Stimulated activated CD4-positive, alpha-beta T cell treated with anti-CD3 and anti-CD28 coated beads, Interleukin-12 subunit alpha, Interleukin-12 subunit beta, amount 100 ng/mL, for 48 hours (primary cell): ENCODE measurements at regions not wholly inside any gene's neighbourhood (a gene's known extent, or its start where the extent isn't known, plus 50 kb on each side); places are given as distances from the start of the nearest gene placed in this dataset.
"Not testable (repeated sequence)": the region's sequence is repeated elsewhere in the genome, so short reads cannot be mapped to it uniquely, and the experiment has no call there.

Experiments used
- DNase-seq, 3 donors: peaks; one replicate each; pipeline ENCODE4 v3.0.0-alpha.2; 2020; ENCODE audit warnings: low read depth in 2 of 3, low spot score in 1 of 3

- DNase-seq: no peak
Measured at GRCh38 chr11:42713279-42713678, 598.5 kb upstream of the API5 start.

GRCh38 chr11:42713753-42714152 lies 598.0 kb upstream of the API5 start:
- DNase-seq: no peak

DNA sequence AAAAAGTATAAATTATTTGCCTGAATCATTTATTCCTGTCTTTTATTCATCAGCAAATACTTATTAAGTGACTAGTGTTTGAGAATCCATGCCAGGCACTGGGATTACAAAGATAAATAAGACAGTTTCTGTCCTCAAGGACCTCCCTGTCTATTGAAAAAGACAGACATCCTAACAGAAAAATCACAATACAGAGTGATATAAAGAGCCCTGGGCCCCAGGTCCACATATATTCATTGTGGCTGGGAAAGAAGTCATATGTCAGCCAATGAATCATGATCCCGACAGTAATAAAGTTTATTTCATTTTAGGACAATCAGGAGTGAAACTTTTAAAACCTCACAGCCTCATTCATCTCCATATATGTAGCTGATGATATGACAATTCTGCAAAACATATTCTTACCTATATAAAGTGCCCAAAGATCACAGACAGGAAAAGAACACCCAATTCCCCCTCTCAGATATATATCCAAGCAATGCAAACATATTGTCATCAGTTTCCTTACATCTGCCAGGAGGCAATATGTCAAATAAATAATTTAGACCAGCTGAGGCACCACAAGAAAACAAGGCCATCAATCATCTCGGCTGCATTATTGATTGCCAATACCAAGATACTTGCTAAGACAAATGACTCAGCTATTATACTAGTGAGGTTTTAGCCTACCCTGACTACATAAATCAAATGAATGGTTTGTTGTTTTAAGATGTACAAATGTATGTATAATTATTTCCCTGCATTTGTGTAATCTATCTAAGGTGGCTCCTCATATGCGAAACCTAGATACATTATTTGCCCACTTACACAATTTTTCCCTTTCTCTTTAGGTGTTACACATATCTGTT lies 590.9 kb upstream of the API5 start:
- DNase-seq: no peak

DNA sequence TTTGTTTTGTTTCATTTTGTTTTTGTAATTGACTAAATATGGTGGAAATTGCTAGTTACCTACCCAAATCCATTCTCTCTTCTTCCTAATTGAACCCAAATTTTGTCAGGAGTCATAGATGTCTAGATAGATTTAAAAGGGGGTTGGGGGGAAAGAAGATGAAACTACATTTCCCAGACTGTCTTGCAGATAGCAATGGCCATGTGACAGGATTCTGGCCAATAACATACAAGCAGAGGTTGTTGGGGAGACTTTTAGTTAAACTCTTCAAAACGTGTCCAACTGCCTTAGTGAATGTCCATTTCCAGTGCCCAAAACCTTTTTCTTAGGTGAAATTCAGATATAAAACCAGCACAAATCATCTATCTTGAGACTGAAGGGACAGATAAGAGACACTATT lies 583.9 kb upstream of the API5 start:
- no peak for DNase-seq

DNA sequence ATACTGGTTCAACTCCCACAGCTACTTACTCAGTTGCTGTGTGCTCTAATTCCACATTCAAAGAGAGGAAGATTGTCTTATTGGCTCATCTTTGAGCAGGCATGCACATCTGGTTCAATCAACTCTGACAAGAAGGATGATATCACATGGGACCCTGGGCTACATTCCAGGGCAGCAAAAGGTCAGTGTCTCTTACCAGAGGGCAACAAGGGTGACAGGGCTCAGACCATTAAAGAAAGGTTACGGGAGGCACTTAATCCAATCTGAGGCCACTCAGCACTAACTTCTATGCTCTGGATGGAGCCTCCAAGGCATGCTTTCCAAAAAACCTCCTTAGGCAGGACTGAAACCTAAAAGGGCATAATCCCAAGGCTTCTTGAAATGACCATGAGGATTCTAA lies 549.4 kb upstream of the API5 start:
- no peak for DNase-seq

- no peak for DNase-seq
Measured at GRCh38 chr11:42764936-42765335, 546.9 kb upstream of the API5 start.

GRCh38 chr11:42768576-42768975 lies 543.2 kb upstream of the API5 start:
- DNase-seq: no peak

- DNase-seq: no peak
Measured at GRCh38 chr11:42770444-42771065, 541.2 kb upstream of the API5 start.

DNA sequence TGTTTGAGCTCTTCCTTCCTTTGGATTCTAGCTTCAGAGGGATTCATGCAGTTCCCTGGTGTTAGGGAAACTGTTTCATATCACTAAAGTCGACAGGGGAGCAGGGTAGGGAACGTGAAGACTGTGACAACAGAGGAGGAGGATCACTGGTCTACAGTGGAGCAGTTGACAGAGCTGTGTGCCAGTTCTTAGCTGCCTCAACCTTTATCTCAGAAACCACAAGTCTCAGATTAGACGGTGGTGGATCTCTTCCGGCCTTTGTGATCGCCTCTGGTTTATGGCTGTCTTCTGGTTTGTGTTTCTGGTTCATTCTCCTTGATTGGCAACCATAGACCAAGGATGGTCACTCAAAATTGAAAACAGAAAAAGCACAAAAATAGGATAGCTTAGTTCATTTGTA lies 538.9 kb upstream of the API5 start:
- DNase-seq: no peak

GRCh38 chr11:42773729-42774128 lies 538.1 kb upstream of the API5 start:
- no peak for DNase-seq

GRCh38 chr11:42774567-42774966 lies 537.2 kb upstream of the API5 start:
- DNase-seq: no peak

- DNase-seq: no peak
Measured at GRCh38 chr11:42777776-42778175, 534.0 kb upstream of the API5 start.

- DNase-seq: no peak
Measured at GRCh38 chr11:42778193-42778592, 533.6 kb upstream of the API5 start.

- DNase-seq: no peak
Measured at GRCh38 chr11:42779555-42779954, 532.2 kb upstream of the API5 start.

DNA sequence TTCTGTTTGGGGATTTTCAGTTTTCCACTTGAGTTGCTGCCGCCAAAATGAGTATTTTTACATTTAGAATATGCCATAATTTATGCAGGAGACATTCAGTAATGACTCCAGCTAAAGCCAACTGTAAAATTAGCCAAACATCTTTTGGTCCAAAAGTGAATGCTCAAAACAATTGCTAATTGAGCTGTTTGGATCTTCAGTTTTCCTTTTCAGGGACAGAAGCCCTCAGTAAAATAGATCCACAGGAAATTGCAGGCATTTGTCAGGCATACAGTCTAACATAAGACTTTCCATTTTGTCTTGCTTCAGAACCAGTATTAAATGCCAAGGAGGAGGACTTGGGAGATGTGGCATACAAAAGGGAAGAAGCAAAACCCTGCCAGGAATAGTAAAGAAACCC lies 524.8 kb upstream of the API5 start:
- DNase-seq: no peak

DNA sequence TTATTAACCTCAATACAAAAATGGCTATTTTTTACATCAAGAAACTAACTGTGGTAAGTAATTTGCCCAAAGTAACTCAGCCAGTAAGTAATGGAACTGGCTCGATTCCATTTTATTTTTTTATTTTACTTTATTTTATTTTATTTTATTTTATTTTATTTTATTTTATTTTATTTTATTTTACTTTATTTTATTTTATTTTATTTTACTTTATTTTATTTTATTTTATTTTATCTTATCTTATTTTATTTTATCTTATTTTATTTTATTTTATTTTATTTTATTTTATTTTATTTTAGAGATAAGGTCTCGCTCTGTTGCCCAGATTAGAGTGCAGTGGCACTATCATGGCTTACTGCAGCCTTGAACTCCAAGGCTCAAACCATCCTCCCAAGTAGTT lies 516.3 kb upstream of the API5 start:
- not testable (repeated sequence) for DNase-seq

DNA sequence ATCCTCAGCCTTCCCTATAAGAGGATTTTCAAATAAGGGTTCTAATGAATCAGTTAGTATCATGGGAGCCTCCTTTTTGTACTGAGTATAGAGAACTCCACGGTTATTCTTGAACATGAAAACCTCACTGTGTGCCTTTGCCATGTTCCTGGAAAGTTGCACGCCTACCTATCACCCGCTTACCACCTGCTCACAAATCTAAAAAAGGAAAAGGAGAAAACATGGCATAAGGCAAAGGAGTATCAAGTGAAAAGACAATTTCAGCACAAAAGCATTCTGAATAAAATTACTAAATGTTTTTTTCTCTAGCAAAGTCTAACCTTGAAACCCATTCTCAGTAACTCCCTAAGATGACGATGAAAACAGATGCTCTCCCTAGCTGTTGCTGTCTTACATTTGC lies 511.8 kb upstream of the API5 start:
- DNase-seq: no peak

DNA sequence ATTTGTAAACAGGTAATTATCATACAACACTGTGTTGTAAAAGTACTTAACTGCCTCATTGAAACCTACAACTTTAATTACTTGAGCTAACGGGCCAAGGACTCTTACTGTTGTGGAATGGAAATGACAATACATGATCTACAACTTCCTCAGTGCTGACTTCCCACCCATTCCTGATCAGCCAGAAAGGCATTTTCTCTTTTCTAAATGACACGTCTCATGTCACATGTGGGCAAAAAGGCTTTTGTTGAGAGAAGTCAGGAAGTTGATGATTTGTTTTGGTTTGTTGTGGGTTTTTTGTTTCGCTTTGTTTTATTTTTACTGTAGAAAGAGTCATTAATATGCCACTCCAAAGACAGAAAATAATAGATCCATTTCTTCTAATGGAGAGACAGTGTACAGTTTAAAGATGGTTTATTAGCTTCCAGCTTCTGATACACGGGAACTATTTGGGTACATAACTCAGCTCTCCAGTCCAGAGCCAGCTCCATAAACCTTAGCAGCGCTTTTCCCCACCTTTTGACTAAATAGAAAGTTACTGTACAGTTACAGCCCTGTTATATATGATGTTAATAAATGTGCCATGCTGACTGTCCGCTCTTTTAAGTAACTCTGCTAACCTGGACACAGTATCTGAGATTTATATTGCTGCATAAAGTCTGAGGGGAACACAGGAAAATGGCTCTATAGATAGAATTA lies 509.4 kb upstream of the API5 start:
- no peak for DNase-seq

DNA sequence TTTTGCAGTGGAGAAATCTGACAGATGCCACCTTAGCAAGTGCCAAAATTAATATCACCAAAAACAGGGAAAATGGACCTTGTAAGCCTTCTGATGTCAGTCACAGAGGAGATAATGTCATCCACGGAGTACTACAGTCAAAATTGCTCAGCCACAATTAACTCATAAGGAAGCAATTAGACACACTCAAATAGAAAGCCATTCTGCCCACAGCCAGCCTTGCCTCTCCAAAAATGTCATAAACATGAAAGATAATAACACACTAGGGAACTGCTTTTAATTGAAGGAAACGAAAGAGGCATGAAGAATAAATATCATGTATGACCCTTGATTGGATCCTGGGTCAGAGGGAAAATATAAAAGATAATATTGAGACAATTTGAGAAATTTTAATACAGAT lies 505.6 kb upstream of the API5 start:
- DNase-seq: no peak

- DNase-seq: no peak
Measured at GRCh38 chr11:42812361-42812760, 499.4 kb upstream of the API5 start.

DNA sequence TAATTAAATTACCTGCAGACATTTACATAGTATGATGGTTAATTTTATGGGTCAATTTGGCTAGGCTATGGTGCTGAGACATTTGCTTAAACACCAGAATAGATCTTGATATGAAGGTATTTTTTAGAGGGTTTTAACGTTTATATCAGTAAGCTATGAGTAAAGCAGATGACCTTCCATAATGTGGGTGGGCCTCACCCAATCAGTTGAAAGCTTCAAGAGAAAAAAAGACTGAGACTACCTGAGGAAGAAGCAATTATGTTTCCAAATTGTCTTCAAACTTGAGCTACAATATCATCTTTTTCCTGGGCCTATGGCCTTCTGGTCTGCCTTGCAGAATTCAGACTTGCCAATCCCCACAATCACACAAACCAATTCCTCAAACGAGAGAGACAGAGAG lies 498.8 kb upstream of the API5 start:
- no peak for DNase-seq

DNA sequence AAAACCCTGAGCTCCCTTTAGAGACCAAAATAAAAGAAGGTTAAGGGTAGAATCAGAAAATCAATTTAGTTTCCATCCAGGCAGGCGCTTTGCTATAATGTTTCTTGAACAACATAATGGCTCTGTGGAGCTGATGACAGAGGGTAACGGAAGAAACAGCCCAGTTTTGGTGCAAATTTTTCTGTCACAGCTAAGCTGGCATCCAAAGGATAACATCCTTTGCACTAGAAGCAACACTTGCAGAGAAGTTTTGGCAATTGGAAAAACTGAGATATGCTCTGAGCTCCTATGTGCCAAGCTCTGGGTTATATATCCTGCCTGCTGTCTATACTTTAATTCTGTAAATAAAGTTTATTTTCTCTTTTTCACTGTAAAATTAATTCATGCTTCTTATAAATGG lies 495.3 kb upstream of the API5 start:
- no peak for DNase-seq
